GM19468 (cell line): ENCODE measurements at regions not wholly inside any gene's neighbourhood (a gene's known extent, or its start where the extent isn't known, plus 50 kb on each side); places are given as distances from the start of the nearest gene placed in this dataset.

Experiments used
- ATAC-seq: cut with Tn5 transposase; IDR thresholded peaks from one replicate; pipeline ENCODE4 v1.9.1; 2021; ENCODE audit warnings: mild to moderate bottlenecking, moderate library complexity, moderate number of reproducible peaks; ENCODE audit not compliant: unreplicated experiment; ENCODE audit errors: extremely low read depth

GRCh38 chr9:81395676-81396054, 293.7 kb downstream of the TLE1 start:
- ATAC-seq = no peak

- no peak for ATAC-seq
These were observed 294.3 kb downstream of the TLE1 start for GRCh38 chr9:81394881-81395675.

GRCh38 chr9:81393985-81394811, 295.1 kb downstream of the TLE1 start:
- no peak for ATAC-seq

GRCh38 chr9:81391457-81391825, 297.9 kb downstream of the TLE1 start:
- no peak for ATAC-seq

- ATAC-seq = no peak
These were observed 298.4 kb downstream of the TLE1 start for GRCh38 chr9:81390792-81391456.

- no peak for ATAC-seq
These were observed 299.8 kb downstream of the TLE1 start for GRCh38 chr9:81389569-81389993.

- no peak for ATAC-seq
These were observed 300.5 kb downstream of the TLE1 start for GRCh38 chr9:81388831-81389230.

- no peak for ATAC-seq
These were observed 301.8 kb downstream of the TLE1 start for GRCh38 chr9:81387360-81388106.

- ATAC-seq = no peak
These were observed 304.4 kb downstream of the TLE1 start for GRCh38 chr9:81384911-81385310.

- ATAC-seq = no peak
These were observed 307.1 kb downstream of the TLE1 start for GRCh38 chr9:81382281-81382680.

- ATAC-seq = no peak
These were observed 307.7 kb downstream of the TLE1 start for GRCh38 chr9:81381694-81382093.

- ATAC-seq = no peak
These were observed 308.6 kb downstream of the TLE1 start for GRCh38 chr9:81380504-81381359.

GRCh38 chr9:81379655-81380054, 309.7 kb downstream of the TLE1 start:
- no peak for ATAC-seq

GRCh38 chr9:81377921-81378320, 311.4 kb downstream of the TLE1 start:
- ATAC-seq = no peak

- no peak for ATAC-seq
These were observed 312.0 kb downstream of the TLE1 start for GRCh38 chr9:81377320-81377719.

- no peak for ATAC-seq
These were observed 313.9 kb downstream of the TLE1 start for GRCh38 chr9:81375187-81376100.

- ATAC-seq = no peak
These were observed 314.7 kb downstream of the TLE1 start for GRCh38 chr9:81374459-81375186.

GRCh38 chr9:81373294-81373693, 316.1 kb downstream of the TLE1 start:
- ATAC-seq = no peak
